DND-41 (cell line): ENCODE measurements at regions not wholly inside any gene's neighbourhood (a gene's known extent, or its start where the extent isn't known, plus 50 kb on each side); places are given as distances from the start of the nearest gene placed in this dataset.

Experiments
- ATAC-seq: fragments of 200-7000 bp; cut with Tn5 transposase; 3 replicates; pipeline ENCODE4 v1.9.1; 2021; ENCODE audit warnings: low read depth; ENCODE audit not compliant: insufficient read depth
- DNase-seq: peaks from one replicate; pipeline ENCODE4 v3.0.0-alpha.2; 2020
- H2AFZ ChIP-seq: 2 replicates; pipeline ENCODE4 v1.6.0; 2012; ENCODE audit warnings: low read depth, low read length
- H3K27ac ChIP-seq: 2 replicates; pipeline ENCODE4 v1.5.1; 2012; ENCODE audit warnings: low read length, inconsistent platforms
- H3K27me3 ChIP-seq: fragments of 200-600 bp; sonication (generic); 2 replicates; pipeline ENCODE4 v1.6.0; 2012; ENCODE audit warnings: low read length, mild to moderate bottlenecking, inconsistent platforms; ENCODE audit not compliant: insufficient read depth, poor library complexity
- H3K36me3 ChIP-seq: 2 replicates; pipeline ENCODE4 v1.5.1; 2012; ENCODE audit warnings: low read length, inconsistent platforms; ENCODE audit not compliant: insufficient read depth
- H3K4me1 ChIP-seq: 2 replicates; pipeline ENCODE4 v1.5.1; 2012; ENCODE audit warnings: mild to moderate bottlenecking, low read length; ENCODE audit not compliant: insufficient read depth
- H3K4me2 ChIP-seq: 2 replicates; pipeline ENCODE4 v1.6.0; 2012; ENCODE audit warnings: mild to moderate bottlenecking, moderate library complexity, low read length, inconsistent platforms; ENCODE audit not compliant: insufficient read depth
- H3K4me3 ChIP-seq, 2 experiments: fragments of 200-600 bp in 1 of 2; shearing (Covaris generic) in 1 of 2; 2 replicates each; pipeline ENCODE4 v1.5.1; 2012 to 2016; ENCODE audit warnings: inconsistent platforms in 2 of 2, low read length in 2 of 2, mild to moderate bottlenecking in 2 of 2, low read depth in 1 of 2, moderate library complexity in 1 of 2
- H3K79me2 ChIP-seq: 2 replicates; pipeline ENCODE4 v1.6.0; 2012; ENCODE audit warnings: low read length, inconsistent platforms; ENCODE audit not compliant: insufficient read depth
- H3K9ac ChIP-seq: 2 replicates; pipeline ENCODE4 v1.6.0; 2012; ENCODE audit warnings: low read depth, mild to moderate bottlenecking, inconsistent platforms, low read length, moderate library complexity
- H3K9me3 ChIP-seq: 2 replicates; pipeline ENCODE4 v1.5.1; 2012; ENCODE audit warnings: low read length, moderate library complexity, mild to moderate bottlenecking, inconsistent platforms; ENCODE audit not compliant: insufficient read depth, severe bottlenecking
- H4K20me1 ChIP-seq: 2 replicates; pipeline ENCODE4 v1.6.0; 2012; ENCODE audit warnings: low read length; ENCODE audit not compliant: insufficient read depth
- CTCF ChIP-seq: IDR thresholded peaks from 2 replicates; pipeline ENCODE4 v1.5.1; 2012; ENCODE audit warnings: borderline replicate concordance, low read length, moderate library complexity, mild to moderate bottlenecking; ENCODE audit not compliant: poor library complexity, severe bottlenecking; ENCODE audit errors: extremely low read depth
- EZH2 ChIP-seq: IDR thresholded peaks from 3 replicates; pipeline ENCODE4 v1.6.1; 2012; ENCODE audit warnings: borderline replicate concordance, low read depth, mild to moderate bottlenecking, moderate library complexity, low read length, inconsistent platforms; ENCODE audit not compliant: severe bottlenecking

GRCh38 chr10:78914502-78915189 is 154.1 kb upstream of the ZMIZ1 start:
- peaks cover 3% of the 10 kb centered on the region; the same call in 1 of the 2 replicates for H4K20me1 ChIP-seq
- H3K36me3 ChIP-seq, result no peaks in the 10 kb centered on the region
- H3K4me1 ChIP-seq, result no peaks in the 10 kb centered on the region
- H3K27me3 ChIP-seq, result peaks cover 21% of the 10 kb centered on the region
- no peak for ATAC-seq
- no peak overlapping the region for H3K4me2 ChIP-seq
- no peaks in the 10 kb centered on the region for H3K9me3 ChIP-seq
- H3K79me2 ChIP-seq, result no peaks in the 10 kb centered on the region
- TF ChIP-seq CTCF (no peak), EZH2 (no peak)
- no peak overlapping the region for H3K9ac ChIP-seq
- no peak overlapping the region for H2AFZ ChIP-seq
- H3K27ac ChIP-seq, result no peak overlapping the region
- H3K4me3 ChIP-seq, result no peak overlapping the region
- DNase-seq, result no peak

GRCh38 chr10:78915190-78915518 is 153.6 kb upstream of the ZMIZ1 start:
- Histone ChIP-seq H3K9ac (no peak overlapping the region), H2AFZ (no peak overlapping the region), H4K20me1 (peaks cover 8% of the 10 kb centered on the region), H3K36me3 (no peaks in the 10 kb centered on the region), H3K9me3 (no peaks in the 10 kb centered on the region), H3K4me2 (no peak overlapping the region), H3K4me1 (no peaks in the 10 kb centered on the region), H3K79me2 (no peaks in the 10 kb centered on the region), H3K27ac (no peak overlapping the region), H3K4me3 (no peak overlapping the region), H3K27me3 (peaks cover 17% of the 10 kb centered on the region)
- no peak for DNase-seq
- no peak for ATAC-seq
- TF ChIP-seq EZH2, result no peak
- TF ChIP-seq CTCF, result no peak

- H3K9me3 ChIP-seq, result no peaks in the 10 kb centered on the region
- H3K4me3 ChIP-seq, result no peak overlapping the region
- no peaks in the 10 kb centered on the region for H3K4me1 ChIP-seq
- no peak for ATAC-seq
- TF ChIP-seq CTCF, result no peak
- no peak for TF ChIP-seq EZH2
- no peak overlapping the region for H3K27ac ChIP-seq
- peaks cover 11% of the 10 kb centered on the region for H3K27me3 ChIP-seq
- DNase-seq, result no peak
- H4K20me1 ChIP-seq, result peaks cover 10% of the 10 kb centered on the region
- H3K4me2 ChIP-seq, result no peak overlapping the region
- H3K9ac ChIP-seq, result no peak overlapping the region
- H3K79me2 ChIP-seq, result no peaks in the 10 kb centered on the region
- no peaks in the 10 kb centered on the region for H3K36me3 ChIP-seq
- H2AFZ ChIP-seq, result no peak overlapping the region
These were observed 152.5 kb upstream of the ZMIZ1 start for GRCh38 chr10:78916227-78916626.
